Prostate gland (tissue), 2 donors: ENCODE measurements at regions not wholly inside any gene's neighbourhood (a gene's known extent, or its start where the extent isn't known, plus 50 kb on each side); places are given as distances from the start of the nearest gene placed in this dataset.

ENCODE experiments used
- POLR2A ChIP-seq: fragments of 450-650 bp; IDR thresholded peaks from one replicate; pipeline ENCODE4 v1.6.1; 2016; ENCODE audit warnings: antibody characterized with exemption, mild to moderate bottlenecking
- POLR2AphosphoS5 ChIP-seq: sonication (generic); formaldehyde crosslinking; IDR thresholded peaks from one replicate; pipeline ENCODE4 v1.6.1; 2017; ENCODE audit warnings: antibody characterized with exemption
- TF ChIP-seq, protein P1 (sequence below), 4 experiments: fragments of 200-600 bp in 2 of 4; fragments of 450-650 bp in 2 of 4; sonication (generic) in 2 of 4; IDR thresholded peaks; 1 replicate in 3 of 4; 2 replicates in 1 of 4; pipeline ENCODE4 v1.5.1; 2016 to 2019; ENCODE audit warnings: antibody characterized with exemption in 4 of 4, mild to moderate bottlenecking in 2 of 4, moderate library complexity in 2 of 4

DNA sequence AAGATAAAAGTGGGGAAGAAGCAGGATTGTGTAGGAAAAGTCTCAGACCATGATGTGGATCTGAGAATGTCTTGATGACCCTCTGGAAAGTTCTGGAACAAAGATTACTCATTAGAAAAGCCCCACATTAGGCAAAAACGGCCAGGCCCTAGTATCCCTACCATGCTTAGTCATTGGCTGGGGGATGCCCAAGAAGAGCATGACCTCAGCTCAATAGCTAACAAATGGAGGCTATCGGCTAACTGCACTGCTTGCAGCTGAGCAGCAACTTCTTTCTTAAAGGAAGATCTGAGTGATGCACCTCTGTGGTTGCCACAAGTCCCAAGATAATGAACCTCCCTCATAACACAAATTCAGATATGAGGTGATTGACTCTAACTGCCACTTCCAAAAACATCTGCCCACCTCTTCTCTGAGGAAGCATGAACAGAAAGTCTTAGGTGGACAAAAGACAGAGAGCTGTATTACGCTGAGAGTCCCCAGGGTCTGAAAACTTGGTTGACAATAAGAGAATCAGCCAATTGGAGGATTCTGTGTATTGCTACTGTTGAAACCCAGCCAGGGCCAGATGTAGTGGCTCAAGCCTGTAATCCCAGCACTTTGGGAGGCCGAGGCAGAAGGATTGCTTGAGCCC, 64.6 kb upstream of the AK4 start:
- TF ChIP-seq, protein P1, sequence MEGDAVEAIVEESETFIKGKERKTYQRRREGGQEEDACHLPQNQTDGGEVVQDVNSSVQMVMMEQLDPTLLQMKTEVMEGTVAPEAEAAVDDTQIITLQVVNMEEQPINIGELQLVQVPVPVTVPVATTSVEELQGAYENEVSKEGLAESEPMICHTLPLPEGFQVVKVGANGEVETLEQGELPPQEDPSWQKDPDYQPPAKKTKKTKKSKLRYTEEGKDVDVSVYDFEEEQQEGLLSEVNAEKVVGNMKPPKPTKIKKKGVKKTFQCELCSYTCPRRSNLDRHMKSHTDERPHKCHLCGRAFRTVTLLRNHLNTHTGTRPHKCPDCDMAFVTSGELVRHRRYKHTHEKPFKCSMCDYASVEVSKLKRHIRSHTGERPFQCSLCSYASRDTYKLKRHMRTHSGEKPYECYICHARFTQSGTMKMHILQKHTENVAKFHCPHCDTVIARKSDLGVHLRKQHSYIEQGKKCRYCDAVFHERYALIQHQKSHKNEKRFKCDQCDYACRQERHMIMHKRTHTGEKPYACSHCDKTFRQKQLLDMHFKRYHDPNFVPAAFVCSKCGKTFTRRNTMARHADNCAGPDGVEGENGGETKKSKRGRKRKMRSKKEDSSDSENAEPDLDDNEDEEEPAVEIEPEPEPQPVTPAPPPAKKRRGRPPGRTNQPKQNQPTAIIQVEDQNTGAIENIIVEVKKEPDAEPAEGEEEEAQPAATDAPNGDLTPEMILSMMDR (IDR thresholded peaks at IDR 0.05) = no peak
- TF ChIP-seq POLR2AphosphoS5 (no peak), POLR2A (no peak)
